ENCODE measurements at regions not wholly inside any gene's neighbourhood (a gene's known extent, or its start where the extent isn't known, plus 50 kb on each side); places are given as distances from the start of the nearest gene placed in this dataset.
A peak's percentile ranks its signal among the peaks of the same experiment; 100 is the strongest.

DNA sequence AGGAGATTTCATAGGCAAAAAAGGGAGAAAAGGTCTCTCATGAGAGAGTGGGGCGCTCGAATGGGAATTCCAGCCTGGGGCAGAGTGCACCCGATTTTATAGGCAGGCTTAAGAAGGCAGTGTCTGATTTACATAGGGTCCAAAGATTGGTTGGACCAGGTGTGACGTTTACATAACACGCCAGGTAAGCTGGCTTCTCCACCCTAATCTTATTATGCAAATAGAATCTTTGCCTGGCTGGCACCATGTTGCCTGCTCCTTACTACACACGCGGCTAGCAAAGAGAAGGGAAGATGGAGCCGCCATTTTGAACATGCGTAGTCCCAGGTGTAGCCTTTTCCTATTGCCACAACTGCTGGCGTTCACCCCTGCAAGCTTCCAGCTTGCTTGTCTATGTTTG, 103.7 kb downstream of the SLC16A1 start:
- no peak for DNase-seq (ENCODE audit: low read depth in 2 of 2)
- Histone ChIP-seq H3K4me1 (ENCODE audit: control insufficient read depth, extremely low read depth, insufficient read depth, low read length) (no peaks in the 10 kb centered on the region), H3K9me3 (ENCODE audit: control insufficient read depth, insufficient read depth, low read depth, low read length) (no peaks in the 10 kb centered on the region), H3K27me3 (ENCODE audit: control insufficient read depth, insufficient read depth, low read length) (no peaks in the 10 kb centered on the region), H3K4me2 (ENCODE audit: extremely low read depth, insufficient read depth, low read length) (no peak overlapping the region), H3K27ac (ENCODE audit: insufficient read depth, low read length) (no peak overlapping the region), H3K36me3 (ENCODE audit: control insufficient read depth, insufficient read depth, low read length) (no peaks in the 10 kb centered on the region), H3K4me3 (replicated peaks in 1 of 4; ENCODE audit: control extremely low read depth in 1 of 4, insufficient read depth in 1 of 4, low read depth in 3 of 4, low read length in 4 of 4) (no peak overlapping the region), H2AFZ (ENCODE audit: low read length) (no peak overlapping the region), H3K79me2 (ENCODE audit: control insufficient read depth, insufficient read depth, low read length) (no peaks in the 10 kb centered on the region), H3K9ac (ENCODE audit: insufficient read depth, low read length) (no peak overlapping the region), H4K20me1 (ENCODE audit: control insufficient read depth, extremely low read depth, insufficient read depth, low read length) (no peaks in the 10 kb centered on the region)
- TF ChIP-seq, protein P1, sequence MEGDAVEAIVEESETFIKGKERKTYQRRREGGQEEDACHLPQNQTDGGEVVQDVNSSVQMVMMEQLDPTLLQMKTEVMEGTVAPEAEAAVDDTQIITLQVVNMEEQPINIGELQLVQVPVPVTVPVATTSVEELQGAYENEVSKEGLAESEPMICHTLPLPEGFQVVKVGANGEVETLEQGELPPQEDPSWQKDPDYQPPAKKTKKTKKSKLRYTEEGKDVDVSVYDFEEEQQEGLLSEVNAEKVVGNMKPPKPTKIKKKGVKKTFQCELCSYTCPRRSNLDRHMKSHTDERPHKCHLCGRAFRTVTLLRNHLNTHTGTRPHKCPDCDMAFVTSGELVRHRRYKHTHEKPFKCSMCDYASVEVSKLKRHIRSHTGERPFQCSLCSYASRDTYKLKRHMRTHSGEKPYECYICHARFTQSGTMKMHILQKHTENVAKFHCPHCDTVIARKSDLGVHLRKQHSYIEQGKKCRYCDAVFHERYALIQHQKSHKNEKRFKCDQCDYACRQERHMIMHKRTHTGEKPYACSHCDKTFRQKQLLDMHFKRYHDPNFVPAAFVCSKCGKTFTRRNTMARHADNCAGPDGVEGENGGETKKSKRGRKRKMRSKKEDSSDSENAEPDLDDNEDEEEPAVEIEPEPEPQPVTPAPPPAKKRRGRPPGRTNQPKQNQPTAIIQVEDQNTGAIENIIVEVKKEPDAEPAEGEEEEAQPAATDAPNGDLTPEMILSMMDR (conservative IDR thresholded peaks at IDR 0.05 in 1 of 2, IDR thresholded peaks at IDR 0.05 in 1 of 2; ENCODE audit: low read depth in 1 of 2, low read length in 2 of 2): no peak
- TF ChIP-seq EZH2 (IDR thresholded peaks at IDR 0.05; ENCODE audit: low read length, missing control alignments): no peak

DNA sequence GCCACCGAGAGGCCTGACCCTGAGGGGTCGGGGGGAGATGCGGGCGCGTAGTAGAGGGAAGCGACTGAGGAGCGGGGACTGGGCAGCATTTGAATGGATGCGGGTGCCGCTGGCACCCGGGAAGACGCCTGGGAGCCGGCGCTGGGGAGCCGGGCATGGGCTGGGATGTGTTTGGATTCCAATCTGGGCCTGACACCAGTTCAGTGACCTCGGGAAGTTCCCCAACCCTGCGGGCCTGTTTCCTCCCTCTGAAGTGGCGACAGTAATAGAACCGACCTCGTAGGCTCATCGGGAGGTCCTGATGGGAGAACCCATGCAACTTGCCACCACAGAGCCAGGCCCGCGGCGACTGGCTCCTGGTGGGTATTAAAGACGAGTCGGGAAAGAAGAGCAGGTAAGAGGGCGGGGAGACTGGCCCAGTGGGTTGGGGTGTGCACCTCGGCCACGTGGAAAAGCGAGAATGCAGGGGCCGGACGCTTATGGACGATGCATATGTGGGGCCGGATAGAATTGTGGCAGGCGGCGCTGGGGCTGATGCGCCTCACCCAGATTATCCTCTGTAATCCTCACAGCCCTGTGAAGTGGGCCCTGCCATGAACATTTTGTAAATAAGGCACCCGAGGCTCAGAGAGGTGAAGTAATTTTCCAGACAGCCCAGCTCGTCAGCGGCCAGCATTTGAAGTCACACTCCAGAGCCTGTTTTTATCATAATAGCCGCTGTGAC, 105.8 kb downstream of the SLC16A1 start:
- TF ChIP-seq EZH2 (IDR thresholded peaks at IDR 0.05; ENCODE audit: low read length, missing control alignments): peak; percentile 14
- TF ChIP-seq, protein P1 (conservative IDR thresholded peaks at IDR 0.05 in 1 of 2, IDR thresholded peaks at IDR 0.05 in 1 of 2; ENCODE audit: low read depth in 1 of 2, low read length in 2 of 2): no peak
- no peaks in the 10 kb centered on the region for H3K4me1 ChIP-seq (ENCODE audit: control insufficient read depth, extremely low read depth, insufficient read depth, low read length)
- peak overlapping the region; percentile 33 to 50 (median 40) for H3K4me3 ChIP-seq (replicated peaks in 1 of 4; ENCODE audit: control extremely low read depth in 1 of 4, insufficient read depth in 1 of 4, low read depth in 3 of 4, low read length in 4 of 4)
- H3K9me3 ChIP-seq (ENCODE audit: control insufficient read depth, insufficient read depth, low read depth, low read length): no peaks in the 10 kb centered on the region
- H2AFZ ChIP-seq (ENCODE audit: low read length): no peak overlapping the region
- no peak overlapping the region for H3K27ac ChIP-seq (ENCODE audit: insufficient read depth, low read length)
- no peaks in the 10 kb centered on the region for H4K20me1 ChIP-seq (ENCODE audit: control insufficient read depth, extremely low read depth, insufficient read depth, low read length)
- DNase-seq (ENCODE audit: low read depth in 2 of 2): no peak
- H3K79me2 ChIP-seq (ENCODE audit: control insufficient read depth, insufficient read depth, low read length): no peaks in the 10 kb centered on the region
- H3K36me3 ChIP-seq (ENCODE audit: control insufficient read depth, insufficient read depth, low read length): no peaks in the 10 kb centered on the region
- no peak overlapping the region for H3K9ac ChIP-seq (ENCODE audit: insufficient read depth, low read length)
- no peaks in the 10 kb centered on the region for H3K27me3 ChIP-seq (ENCODE audit: control insufficient read depth, insufficient read depth, low read length)
- peak overlapping the region; percentile 71 for H3K4me2 ChIP-seq (ENCODE audit: extremely low read depth, insufficient read depth, low read length)

DNA sequence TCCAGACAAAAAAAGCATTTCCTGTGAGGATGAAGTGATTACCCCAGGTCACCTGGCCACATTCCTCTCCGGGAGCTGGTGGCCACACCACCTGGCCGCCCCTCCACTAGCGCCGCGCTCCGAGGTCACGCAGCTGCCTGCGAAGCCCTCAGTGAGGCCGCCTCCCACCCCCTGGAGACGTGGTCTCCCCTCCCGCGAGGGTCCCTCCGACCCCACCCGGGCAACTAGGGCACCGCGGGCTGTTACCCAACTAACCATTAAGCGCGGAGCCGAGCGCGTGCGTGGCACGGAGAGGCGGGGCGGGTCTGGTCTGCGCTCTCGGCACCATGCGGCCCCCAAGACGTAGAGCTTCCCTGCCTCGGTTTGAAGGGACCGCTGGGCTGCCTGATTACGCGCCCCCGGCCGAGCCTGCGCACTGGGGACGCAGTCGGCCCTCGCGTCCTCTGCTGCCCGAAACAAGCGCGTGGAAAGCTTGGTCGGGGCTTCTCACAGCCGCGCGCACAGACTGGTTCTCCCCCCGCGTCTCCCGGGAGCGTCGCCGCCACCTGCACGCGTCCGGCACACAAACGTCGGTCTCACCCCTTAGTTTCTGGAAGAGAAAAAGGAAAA, 106.5 kb downstream of the SLC16A1 start:
- TF ChIP-seq, protein P1 (conservative IDR thresholded peaks at IDR 0.05 in 1 of 2, IDR thresholded peaks at IDR 0.05 in 1 of 2; ENCODE audit: low read depth in 1 of 2, low read length in 2 of 2): no peak
- peak; percentile 30 for TF ChIP-seq EZH2 (IDR thresholded peaks at IDR 0.05; ENCODE audit: low read length, missing control alignments)
- H3K4me1 ChIP-seq (ENCODE audit: control insufficient read depth, extremely low read depth, insufficient read depth, low read length): no peaks in the 10 kb centered on the region
- H3K4me3 ChIP-seq (replicated peaks in 1 of 4; ENCODE audit: control extremely low read depth in 1 of 4, insufficient read depth in 1 of 4, low read depth in 3 of 4, low read length in 4 of 4): peak overlapping the region; percentile 33 to 50 (median 40)
- H3K4me2 ChIP-seq (ENCODE audit: extremely low read depth, insufficient read depth, low read length): peak overlapping the region; percentile 71
- H3K27ac ChIP-seq (ENCODE audit: insufficient read depth, low read length): no peak overlapping the region
- no peaks in the 10 kb centered on the region for H4K20me1 ChIP-seq (ENCODE audit: control insufficient read depth, extremely low read depth, insufficient read depth, low read length)
- no peaks in the 10 kb centered on the region for H3K36me3 ChIP-seq (ENCODE audit: control insufficient read depth, insufficient read depth, low read length)
- H3K9ac ChIP-seq (ENCODE audit: insufficient read depth, low read length): no peak overlapping the region
- H2AFZ ChIP-seq (ENCODE audit: low read length): peak overlapping the region; percentile 51
- peak; percentile 34 to 67 for DNase-seq (ENCODE audit: low read depth in 2 of 2)
- no peaks in the 10 kb centered on the region for H3K9me3 ChIP-seq (ENCODE audit: control insufficient read depth, insufficient read depth, low read depth, low read length)
- no peaks in the 10 kb centered on the region for H3K79me2 ChIP-seq (ENCODE audit: control insufficient read depth, insufficient read depth, low read length)
- H3K27me3 ChIP-seq (ENCODE audit: control insufficient read depth, insufficient read depth, low read length): no peaks in the 10 kb centered on the region
